HL-60 (cell line): ENCODE measurements at regions not wholly inside any gene's neighbourhood (a gene's known extent, or its start where the extent isn't known, plus 50 kb on each side); places are given as distances from the start of the nearest gene placed in this dataset.
A peak's percentile ranks its signal among the peaks of the same experiment; 100 is the strongest.

ENCODE experiments used
- DNase-seq, 2 experiments: peaks; one replicate each; pipeline ENCODE4 v3.0.0-alpha.2; 2010 to 2020; ENCODE audit warnings: low read depth in 1 of 2, low spot score in 1 of 2
- H3K27ac ChIP-seq: fragments of 250-450 bp; sonication (Bioruptor Pico); replicated peaks from 2 replicates; pipeline ENCODE4 v1.5.1; 2020; ENCODE audit warnings: mild to moderate bottlenecking, moderate library complexity
- H3K27me3 ChIP-seq: fragments of 250-450 bp; sonication (Bioruptor Pico); 2 replicates; pipeline ENCODE4 v1.5.1; 2021; ENCODE audit warnings: mild to moderate bottlenecking, moderate library complexity; ENCODE audit not compliant: insufficient read depth, poor library complexity, severe bottlenecking
- H3K4me3 ChIP-seq: replicated peaks from 2 replicates; pipeline ENCODE4 v1.5.1; 2011; ENCODE audit warnings: mild to moderate bottlenecking, control low read depth, low read length; ENCODE audit not compliant: insufficient read depth
- GABPA ChIP-seq: IDR thresholded peaks from 2 replicates; pipeline ENCODE4 v1.6.1; 2012; ENCODE audit warnings: low read depth
- POLR2AphosphoS5 ChIP-seq: IDR thresholded peaks from 2 replicates; pipeline ENCODE4 v1.6.1; 2012; ENCODE audit warnings: low read depth
- SPI1 ChIP-seq: IDR thresholded peaks from 2 replicates; pipeline ENCODE4 v1.6.1; 2012; ENCODE audit warnings: low read depth, mild to moderate bottlenecking, borderline replicate concordance
- TF ChIP-seq, protein P1 (sequence below): IDR thresholded peaks from one replicate; pipeline ENCODE4 v1.5.1; 2011; ENCODE audit warnings: low read length, control low read depth, inconsistent platforms; ENCODE audit not compliant: insufficient read depth
- TF ChIP-seq, protein P2 (sequence below): IDR thresholded peaks from 2 replicates; pipeline ENCODE4 v1.6.1; 2012; ENCODE audit warnings: low read depth; ENCODE audit not compliant: insufficient replicate concordance

DNA sequence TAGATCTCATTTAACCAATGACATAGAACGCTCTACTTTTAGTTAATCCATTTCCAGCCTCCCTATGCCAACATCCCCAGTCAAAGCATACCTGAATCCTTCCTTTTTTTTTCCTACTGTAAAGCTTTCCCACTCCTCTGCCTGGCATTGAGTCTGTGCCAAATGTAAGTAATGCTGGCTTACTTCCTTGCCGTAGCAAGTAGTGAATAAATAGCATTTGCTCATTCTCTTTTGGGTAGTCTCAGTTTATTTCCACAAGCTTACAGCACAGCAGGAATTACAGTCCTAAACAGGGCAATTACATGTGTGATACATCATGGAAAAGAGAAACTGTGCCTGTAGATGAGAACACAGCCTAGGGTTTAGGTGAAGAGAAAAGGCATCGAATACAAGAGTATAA is 352.6 kb upstream of the NEGR1 start:
- TF ChIP-seq, protein P1, sequence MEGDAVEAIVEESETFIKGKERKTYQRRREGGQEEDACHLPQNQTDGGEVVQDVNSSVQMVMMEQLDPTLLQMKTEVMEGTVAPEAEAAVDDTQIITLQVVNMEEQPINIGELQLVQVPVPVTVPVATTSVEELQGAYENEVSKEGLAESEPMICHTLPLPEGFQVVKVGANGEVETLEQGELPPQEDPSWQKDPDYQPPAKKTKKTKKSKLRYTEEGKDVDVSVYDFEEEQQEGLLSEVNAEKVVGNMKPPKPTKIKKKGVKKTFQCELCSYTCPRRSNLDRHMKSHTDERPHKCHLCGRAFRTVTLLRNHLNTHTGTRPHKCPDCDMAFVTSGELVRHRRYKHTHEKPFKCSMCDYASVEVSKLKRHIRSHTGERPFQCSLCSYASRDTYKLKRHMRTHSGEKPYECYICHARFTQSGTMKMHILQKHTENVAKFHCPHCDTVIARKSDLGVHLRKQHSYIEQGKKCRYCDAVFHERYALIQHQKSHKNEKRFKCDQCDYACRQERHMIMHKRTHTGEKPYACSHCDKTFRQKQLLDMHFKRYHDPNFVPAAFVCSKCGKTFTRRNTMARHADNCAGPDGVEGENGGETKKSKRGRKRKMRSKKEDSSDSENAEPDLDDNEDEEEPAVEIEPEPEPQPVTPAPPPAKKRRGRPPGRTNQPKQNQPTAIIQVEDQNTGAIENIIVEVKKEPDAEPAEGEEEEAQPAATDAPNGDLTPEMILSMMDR = no peak
- TF ChIP-seq SPI1 = no peak
- TF ChIP-seq GABPA = no peak
- TF ChIP-seq, protein P2, sequence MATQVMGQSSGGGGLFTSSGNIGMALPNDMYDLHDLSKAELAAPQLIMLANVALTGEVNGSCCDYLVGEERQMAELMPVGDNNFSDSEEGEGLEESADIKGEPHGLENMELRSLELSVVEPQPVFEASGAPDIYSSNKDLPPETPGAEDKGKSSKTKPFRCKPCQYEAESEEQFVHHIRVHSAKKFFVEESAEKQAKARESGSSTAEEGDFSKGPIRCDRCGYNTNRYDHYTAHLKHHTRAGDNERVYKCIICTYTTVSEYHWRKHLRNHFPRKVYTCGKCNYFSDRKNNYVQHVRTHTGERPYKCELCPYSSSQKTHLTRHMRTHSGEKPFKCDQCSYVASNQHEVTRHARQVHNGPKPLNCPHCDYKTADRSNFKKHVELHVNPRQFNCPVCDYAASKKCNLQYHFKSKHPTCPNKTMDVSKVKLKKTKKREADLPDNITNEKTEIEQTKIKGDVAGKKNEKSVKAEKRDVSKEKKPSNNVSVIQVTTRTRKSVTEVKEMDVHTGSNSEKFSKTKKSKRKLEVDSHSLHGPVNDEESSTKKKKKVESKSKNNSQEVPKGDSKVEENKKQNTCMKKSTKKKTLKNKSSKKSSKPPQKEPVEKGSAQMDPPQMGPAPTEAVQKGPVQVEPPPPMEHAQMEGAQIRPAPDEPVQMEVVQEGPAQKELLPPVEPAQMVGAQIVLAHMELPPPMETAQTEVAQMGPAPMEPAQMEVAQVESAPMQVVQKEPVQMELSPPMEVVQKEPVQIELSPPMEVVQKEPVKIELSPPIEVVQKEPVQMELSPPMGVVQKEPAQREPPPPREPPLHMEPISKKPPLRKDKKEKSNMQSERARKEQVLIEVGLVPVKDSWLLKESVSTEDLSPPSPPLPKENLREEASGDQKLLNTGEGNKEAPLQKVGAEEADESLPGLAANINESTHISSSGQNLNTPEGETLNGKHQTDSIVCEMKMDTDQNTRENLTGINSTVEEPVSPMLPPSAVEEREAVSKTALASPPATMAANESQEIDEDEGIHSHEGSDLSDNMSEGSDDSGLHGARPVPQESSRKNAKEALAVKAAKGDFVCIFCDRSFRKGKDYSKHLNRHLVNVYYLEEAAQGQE = no peak
- no peak for TF ChIP-seq POLR2AphosphoS5
- no peak for DNase-seq
- Histone ChIP-seq H3K4me3 (no peak overlapping the region), H3K27me3 (no peaks in the 10 kb centered on the region), H3K27ac (peak overlapping the region; percentile 56; the same call in 1 of the 2 replicates)

DNA sequence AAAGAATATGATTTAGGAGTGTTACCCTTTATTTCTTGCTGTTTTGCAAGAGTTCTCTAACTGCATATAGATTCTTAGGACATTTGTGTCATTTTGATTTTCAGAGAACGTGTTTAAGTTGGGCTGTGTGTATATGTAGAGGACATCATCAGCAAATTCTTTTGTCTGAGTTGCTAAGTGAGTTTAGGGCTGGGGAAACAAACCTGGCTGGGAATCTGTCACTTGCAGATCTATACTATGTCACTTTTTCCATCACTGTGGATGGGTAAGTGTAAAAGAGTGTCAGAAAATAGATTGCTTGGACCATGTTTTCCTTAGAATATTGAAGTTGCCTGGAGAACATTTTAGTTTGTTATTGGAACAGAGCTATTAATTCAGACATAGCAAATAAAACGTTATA is 349.1 kb upstream of the NEGR1 start:
- no peak overlapping the region for H3K27ac ChIP-seq
- DNase-seq = no peak
- H3K4me3 ChIP-seq = no peak overlapping the region
- H3K27me3 ChIP-seq = no peaks in the 10 kb centered on the region
- TF ChIP-seq SPI1 = no peak
- no peak for TF ChIP-seq GABPA
- no peak for TF ChIP-seq POLR2AphosphoS5

DNA sequence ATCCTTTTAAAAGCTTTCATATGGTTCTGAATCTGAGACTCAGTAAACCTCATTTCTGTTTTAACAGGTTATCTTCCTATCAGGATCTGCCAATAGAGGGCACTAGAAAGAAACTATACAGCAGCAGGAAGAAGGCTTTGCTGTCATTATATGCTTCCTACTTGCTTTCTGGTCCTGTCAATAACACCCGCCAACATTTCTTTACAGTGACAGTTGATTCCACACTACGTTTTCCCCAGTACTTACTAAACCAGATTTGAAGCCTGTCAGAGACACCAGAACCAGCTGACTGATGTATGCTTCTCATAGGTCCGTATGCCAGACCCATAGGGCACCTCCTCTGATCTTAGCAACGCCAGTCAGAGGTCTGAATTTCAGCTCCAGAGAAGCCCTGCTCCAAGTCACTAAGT is 341.0 kb upstream of the NEGR1 start:
- TF ChIP-seq, protein P1 = peak; percentile 54
- no peak for TF ChIP-seq GABPA
- TF ChIP-seq SPI1 = no peak
- TF ChIP-seq, protein P2 = no peak
- TF ChIP-seq POLR2AphosphoS5 = no peak
- DNase-seq = peak; percentile 15 to 52
- H3K4me3 ChIP-seq = peak overlapping the region; percentile 17

DNA sequence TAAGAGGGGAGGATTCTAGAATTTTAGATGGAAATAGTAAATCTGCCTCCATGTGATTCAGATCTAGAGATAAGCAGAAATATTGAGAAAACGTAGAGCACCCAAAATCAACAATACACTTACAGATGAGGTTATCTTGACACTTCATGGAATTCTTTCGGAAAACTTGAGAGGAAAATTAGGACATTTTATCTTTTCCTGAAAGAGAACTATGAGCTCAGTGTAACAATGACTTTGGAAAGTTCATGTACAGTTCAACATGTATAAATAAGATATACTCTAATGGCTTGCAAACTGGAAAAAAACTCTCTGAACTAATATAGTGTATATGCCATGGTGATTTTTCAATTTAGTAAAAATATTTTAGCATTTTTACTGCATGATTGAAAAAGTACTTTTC is 338.1 kb upstream of the NEGR1 start:
- DNase-seq = no peak
- Histone ChIP-seq H3K27me3 (no peaks in the 10 kb centered on the region), H3K4me3 (no peak overlapping the region), H3K27ac (no peak overlapping the region)
- no peak for TF ChIP-seq SPI1

More for the DNA sequence above, 341.0 kb upstream of the NEGR1 start:
- 0 out of 2 replicates have a peak overlapping the region, but pooled peaks have one; percentile 2 for H3K27ac ChIP-seq
- H3K27me3 ChIP-seq = no peaks in the 10 kb centered on the region

DNA sequence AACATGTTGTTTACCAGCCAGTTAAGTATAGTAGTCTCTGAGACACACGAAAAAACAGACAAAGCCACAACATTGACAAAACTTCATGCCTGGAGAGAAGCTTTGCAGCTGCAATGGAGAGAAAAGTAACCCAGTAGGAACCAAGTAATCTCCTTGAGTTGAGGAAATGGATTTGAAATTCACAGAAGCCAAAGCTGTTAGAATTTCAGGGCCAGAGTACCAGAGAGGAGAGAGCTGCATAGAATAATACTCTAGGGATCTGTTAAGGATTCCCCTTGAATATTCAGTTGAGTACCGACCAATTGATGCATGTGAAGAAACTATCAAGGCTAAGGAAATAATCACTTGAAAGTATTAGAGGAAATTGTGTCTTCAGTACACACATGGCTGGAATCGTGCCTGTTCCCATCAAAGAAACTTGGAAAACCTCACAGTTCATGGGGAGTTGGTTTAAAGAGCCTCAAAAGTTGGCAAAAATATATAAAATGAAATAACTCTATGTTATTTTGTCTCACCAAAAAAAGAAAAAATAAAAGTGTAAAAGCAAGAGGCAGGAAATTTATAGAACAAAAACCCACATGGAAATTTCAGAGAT is 324.0 kb upstream of the NEGR1 start:
- Histone ChIP-seq H3K27me3 (no peaks in the 10 kb centered on the region), H3K27ac (no peak overlapping the region), H3K4me3 (no peak overlapping the region)
- no peak for TF ChIP-seq GABPA
- TF ChIP-seq, protein P2 = no peak
- no peak for TF ChIP-seq SPI1
- TF ChIP-seq, protein P1 = no peak
- TF ChIP-seq POLR2AphosphoS5 = no peak
- DNase-seq = no peak
